ENCODE measurements at regions not wholly inside any gene's neighbourhood (a gene's known extent, or its start where the extent isn't known, plus 50 kb on each side); places are given as distances from the start of the nearest gene placed in this dataset.
"Not testable (repeated sequence)": the region's sequence is repeated elsewhere in the genome, so short reads cannot be mapped to it uniquely, and the experiment has no call there.

DNA sequence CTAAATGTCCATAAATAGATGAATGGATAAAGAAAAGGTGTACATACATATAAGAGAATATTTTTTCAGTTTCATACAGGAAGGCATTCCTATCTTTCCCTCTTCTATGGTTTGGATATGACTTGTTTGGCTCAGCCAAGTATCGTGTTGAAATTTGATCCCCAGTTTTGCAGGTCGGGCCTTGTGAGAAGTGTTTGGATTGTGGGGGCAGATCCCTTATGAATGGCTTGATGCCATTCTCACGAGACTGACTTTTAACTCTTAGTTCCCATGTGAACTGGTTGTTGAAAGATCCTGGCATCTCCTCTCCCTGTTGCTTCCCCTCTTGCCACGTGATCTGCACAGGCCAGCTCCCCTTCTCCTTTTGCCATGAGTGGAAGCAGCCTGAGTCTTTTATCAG is 421.1 kb upstream of the FTMT start:
- H3K4me3 ChIP-seq: no peak overlapping the region
- no peaks in the 10 kb centered on the region for H3K36me3 ChIP-seq
- no peaks in the 10 kb centered on the region for H3K4me1 ChIP-seq
- no peak overlapping the region for H3K27ac ChIP-seq
- in situ Hi-C loops (cut with MboI; ENCODE audit: low pct_ligation_motif_present in 1 of 4, low pct_unique_long_range_greater_than_20kb in 1 of 4, low sequenced_read_pairs in 3 of 4): no loop called here
- DNase-seq: no peak
- intact Hi-C loops (cut with DNase I; ENCODE audit: low total_unique reads): no loop called here
- no peak for TF ChIP-seq EP300 (IDR thresholded peaks at IDR 0.05; ENCODE audit: low read depth)
- no peak for TF ChIP-seq POLR2AphosphoS5 (IDR thresholded peaks at IDR 0.05)
- TF ChIP-seq, protein P1, sequence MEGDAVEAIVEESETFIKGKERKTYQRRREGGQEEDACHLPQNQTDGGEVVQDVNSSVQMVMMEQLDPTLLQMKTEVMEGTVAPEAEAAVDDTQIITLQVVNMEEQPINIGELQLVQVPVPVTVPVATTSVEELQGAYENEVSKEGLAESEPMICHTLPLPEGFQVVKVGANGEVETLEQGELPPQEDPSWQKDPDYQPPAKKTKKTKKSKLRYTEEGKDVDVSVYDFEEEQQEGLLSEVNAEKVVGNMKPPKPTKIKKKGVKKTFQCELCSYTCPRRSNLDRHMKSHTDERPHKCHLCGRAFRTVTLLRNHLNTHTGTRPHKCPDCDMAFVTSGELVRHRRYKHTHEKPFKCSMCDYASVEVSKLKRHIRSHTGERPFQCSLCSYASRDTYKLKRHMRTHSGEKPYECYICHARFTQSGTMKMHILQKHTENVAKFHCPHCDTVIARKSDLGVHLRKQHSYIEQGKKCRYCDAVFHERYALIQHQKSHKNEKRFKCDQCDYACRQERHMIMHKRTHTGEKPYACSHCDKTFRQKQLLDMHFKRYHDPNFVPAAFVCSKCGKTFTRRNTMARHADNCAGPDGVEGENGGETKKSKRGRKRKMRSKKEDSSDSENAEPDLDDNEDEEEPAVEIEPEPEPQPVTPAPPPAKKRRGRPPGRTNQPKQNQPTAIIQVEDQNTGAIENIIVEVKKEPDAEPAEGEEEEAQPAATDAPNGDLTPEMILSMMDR (IDR thresholded peaks at IDR 0.05): no peak
- TF ChIP-seq POLR2A (IDR thresholded peaks at IDR 0.05): no peak
- whole genome bisulfite sequencing, 2 donors (ENCODE audit: low coverage in 1 of 2): 29 to 38% methylated on average over 2 to 4 of the region's 4 CpGs
- H3K27me3 ChIP-seq: no peaks in the 10 kb centered on the region
- H3K9me3 ChIP-seq: no peaks in the 10 kb centered on the region

DNA sequence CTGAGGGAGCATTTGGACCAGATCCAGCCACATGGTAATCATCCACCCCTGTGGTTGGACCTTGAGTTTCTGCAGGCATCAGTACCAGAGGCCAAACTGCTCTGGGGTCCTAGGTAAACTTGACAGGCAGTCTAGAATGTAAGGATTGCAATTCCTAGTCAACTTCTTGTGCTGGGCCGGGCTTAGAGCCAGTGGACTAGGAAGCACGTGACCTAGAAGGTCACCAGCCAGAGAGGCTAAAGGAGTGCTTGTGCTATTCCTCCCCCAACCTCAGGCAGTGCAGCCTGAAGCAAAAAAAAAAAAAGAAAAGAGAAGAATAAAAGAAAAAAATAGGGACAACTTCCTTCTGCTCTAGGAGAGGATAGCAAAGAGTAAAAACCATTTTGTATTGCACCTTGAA is 406.2 kb upstream of the FTMT start:
- no peaks in the 10 kb centered on the region for H3K4me1 ChIP-seq
- no peaks in the 10 kb centered on the region for H3K36me3 ChIP-seq
- WGBS, 2 donors (ENCODE audit: low coverage in 1 of 2): 52% methylated on average over 2 of the region's 2 CpGs; no CpG with 5 or more reads in 1 of the 2 donors
- H3K27ac ChIP-seq: no peak overlapping the region
- no peak for DNase-seq
- intact Hi-C loops (cut with DNase I; ENCODE audit: low total_unique reads): no loop called here
- no peaks in the 10 kb centered on the region for H3K27me3 ChIP-seq
- TF ChIP-seq, protein P1 (IDR thresholded peaks at IDR 0.05): no peak
- TF ChIP-seq POLR2A (IDR thresholded peaks at IDR 0.05): no peak
- in situ Hi-C loops (cut with MboI; ENCODE audit: low pct_ligation_motif_present in 1 of 4, low pct_unique_long_range_greater_than_20kb in 1 of 4, low sequenced_read_pairs in 3 of 4): no loop called here
- no peak overlapping the region for H3K4me3 ChIP-seq
- no peaks in the 10 kb centered on the region for H3K9me3 ChIP-seq

- Histone ChIP-seq H3K36me3 (no peaks in the 10 kb centered on the region), H3K4me3 (no peak overlapping the region), H3K27ac (no peak overlapping the region), H3K27me3 (no peaks in the 10 kb centered on the region), H3K4me1 (no peaks in the 10 kb centered on the region), H3K9me3 (no peaks in the 10 kb centered on the region)
- in situ Hi-C loops (cut with MboI; ENCODE audit: low pct_ligation_motif_present in 1 of 4, low pct_unique_long_range_greater_than_20kb in 1 of 4, low sequenced_read_pairs in 3 of 4): no loop called here
- intact Hi-C loops (cut with DNase I; ENCODE audit: low total_unique reads): no loop called here
- TF ChIP-seq, protein P1 (IDR thresholded peaks at IDR 0.05): no peak
- TF ChIP-seq POLR2AphosphoS5 (IDR thresholded peaks at IDR 0.05) (no peak), POLR2A (IDR thresholded peaks at IDR 0.05) (no peak)
- WGBS, 2 donors (ENCODE audit: low coverage in 1 of 2): 64 to 65% methylated on average over 2 to 3 of the region's 3 CpGs
- no peak for DNase-seq
Observed at GRCh38 chr5:121462441-121462840, 389.2 kb upstream of the FTMT start.

- in situ Hi-C loops (cut with MboI; ENCODE audit: low pct_ligation_motif_present in 1 of 4, low pct_unique_long_range_greater_than_20kb in 1 of 4, low sequenced_read_pairs in 3 of 4); intact Hi-C loops (cut with DNase I; ENCODE audit: low total_unique reads); H3K9me3 ChIP-seq; H3K27ac ChIP-seq; H3K36me3 ChIP-seq; H3K4me1 ChIP-seq; H3K4me3 ChIP-seq; H3K27me3 ChIP-seq; DNase-seq: not testable (repeated sequence)
Observed at GRCh38 chr5:121471222-121471621, 380.5 kb upstream of the FTMT start.

DNA sequence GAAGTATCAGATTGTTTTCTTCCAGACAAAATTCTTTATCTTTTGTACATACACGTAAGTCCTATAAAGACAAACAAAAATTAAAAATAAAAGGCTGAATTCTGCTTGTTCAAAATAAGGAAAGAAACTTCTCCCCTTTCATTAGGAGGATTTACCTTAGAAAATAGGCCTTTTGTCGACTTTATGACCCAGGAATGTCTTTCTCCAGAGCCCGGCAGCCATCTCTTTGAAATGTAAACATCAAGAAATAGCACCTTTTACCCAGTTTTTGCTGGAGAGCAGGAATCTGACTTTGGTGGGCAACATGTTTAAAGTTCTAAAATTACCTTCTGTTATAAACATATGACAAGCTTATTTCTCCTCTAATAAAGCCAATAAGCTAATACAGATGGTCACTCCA is 373.0 kb upstream of the FTMT start:
- intact Hi-C loops (cut with DNase I; ENCODE audit: low total_unique reads): no loop called here
- no peak for TF ChIP-seq POLR2A (IDR thresholded peaks at IDR 0.05)
- TF ChIP-seq EP300 (IDR thresholded peaks at IDR 0.05; ENCODE audit: low read depth): no peak
- TF ChIP-seq POLR2AphosphoS5 (IDR thresholded peaks at IDR 0.05): no peak
- TF ChIP-seq, protein P1 (IDR thresholded peaks at IDR 0.05): no peak
- 58 to 76% methylated on average over 3 of the region's 3 CpGs for WGBS, 2 donors (ENCODE audit: low coverage in 1 of 2)
- Histone ChIP-seq H3K27ac (no peak overlapping the region), H3K4me3 (no peak overlapping the region), H3K27me3 (no peaks in the 10 kb centered on the region), H3K36me3 (no peaks in the 10 kb centered on the region), H3K9me3 (no peaks in the 10 kb centered on the region), H3K4me1 (no peaks in the 10 kb centered on the region)
- DNase-seq: no peak
- in situ Hi-C loops (cut with MboI; ENCODE audit: low pct_ligation_motif_present in 1 of 4, low pct_unique_long_range_greater_than_20kb in 1 of 4, low sequenced_read_pairs in 3 of 4): no loop called here

Measured in transverse colon (tissue), 4 donors.